ENCODE measurements at regions not wholly inside any gene's neighbourhood (a gene's known extent, or its start where the extent isn't known, plus 50 kb on each side); places are given as distances from the start of the nearest gene placed in this dataset.

DNA sequence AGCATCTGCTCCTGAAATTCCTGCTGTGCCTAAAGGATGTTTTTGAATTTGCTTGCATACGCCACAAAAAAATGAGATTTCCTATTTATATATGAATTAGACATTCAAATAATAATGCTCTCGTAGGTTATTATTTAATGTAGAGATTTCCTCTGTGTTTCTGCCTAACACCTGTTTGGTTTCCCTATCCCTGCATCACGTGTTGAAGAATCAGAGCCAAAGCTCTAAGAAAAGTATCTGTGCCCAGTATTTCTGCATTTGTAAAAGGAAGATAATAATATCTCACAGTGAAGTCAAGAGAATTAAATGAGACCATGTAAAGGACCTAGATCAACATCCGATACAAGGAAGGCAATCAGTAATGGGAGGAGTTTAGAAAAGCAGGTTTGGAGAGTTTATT, 179.5 kb downstream of the HNRNPD start:
- Histone ChIP-seq H2BK5ac (ENCODE audit: low read length) (no peak overlapping the region), H3K4me1 (ENCODE audit: control insufficient read depth, low read depth, low read length) (no peaks in the 10 kb centered on the region), H3K79me1 (ENCODE audit: low read length) (no peaks in the 10 kb centered on the region), H3K23ac (ENCODE audit: low read length) (no peak overlapping the region), H3K79me2 (ENCODE audit: control insufficient read depth, insufficient read depth, low read length) (no peaks in the 10 kb centered on the region), H3K18ac (ENCODE audit: low read length) (no peak overlapping the region), H4K5ac (ENCODE audit: low read length) (no peak overlapping the region), H4K8ac (ENCODE audit: low read depth, low read length) (no peak overlapping the region), H3K36me3 (ENCODE audit: control insufficient read depth, insufficient read depth, low read length) (no peaks in the 10 kb centered on the region), H3K56ac (ENCODE audit: low read length) (no peak overlapping the region), H2BK120ac (ENCODE audit: low read depth, low read length) (no peak overlapping the region), H2AK5ac (ENCODE audit: low read length) (no peak overlapping the region), H3K4ac (ENCODE audit: low read depth, low read length) (no peak overlapping the region), H3K9ac (ENCODE audit: low read length) (no peak overlapping the region), H2BK15ac (replicated peaks; ENCODE audit: low read depth) (no peak overlapping the region), H3K4me3 (ENCODE audit: low read length) (no peak overlapping the region), H3K27ac (ENCODE audit: low read depth, low read length) (no peak overlapping the region), H3K4me2 (ENCODE audit: low read length) (no peak overlapping the region), H3K27me3 (ENCODE audit: insufficient read depth, low read length, poor library complexity) (no peaks in the 10 kb centered on the region)
- WGBS (ENCODE audit: extremely low coverage, insufficient coverage, low lambda C conversion rate) = no CpG with 5 or more reads among the region's 4 CpGs
- no peak for DNase-seq

DNA sequence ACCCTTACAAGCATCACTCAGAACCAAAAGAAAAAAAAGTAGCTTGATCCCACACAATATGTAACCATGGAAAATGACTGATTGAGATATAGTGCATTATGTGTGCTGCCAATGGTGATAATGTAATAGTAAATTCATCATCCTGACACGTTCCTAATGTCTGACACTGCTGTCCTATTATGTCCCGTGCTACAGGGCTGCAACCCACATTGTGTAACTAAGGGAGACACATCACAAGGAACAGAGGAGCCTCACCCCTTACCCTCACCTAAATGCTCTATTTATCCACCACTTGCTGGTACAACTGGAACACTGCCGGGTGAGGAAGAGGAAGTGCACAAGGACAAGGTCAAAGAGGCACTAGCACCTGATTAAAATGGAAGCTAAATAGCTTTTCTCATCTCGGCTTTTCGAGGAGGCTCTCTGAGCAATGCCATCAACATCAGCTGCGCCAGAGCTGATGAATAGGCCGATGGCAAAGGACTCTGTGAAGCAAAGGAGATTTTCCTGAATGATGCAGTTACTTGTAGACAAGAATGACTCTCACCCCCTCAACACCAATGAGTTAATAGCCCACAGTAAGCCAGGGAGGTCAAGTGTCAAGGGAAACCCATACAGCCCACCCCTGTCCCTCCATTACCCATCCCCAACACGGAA, 181.6 kb downstream of the HNRNPD start:
- Histone ChIP-seq H3K23ac (ENCODE audit: low read length) (no peak overlapping the region), H3K4me1 (ENCODE audit: control insufficient read depth, low read depth, low read length) (no peaks in the 10 kb centered on the region), H2BK15ac (replicated peaks; ENCODE audit: low read depth) (no peak overlapping the region), H2BK5ac (ENCODE audit: low read length) (no peak overlapping the region), H3K4me2 (ENCODE audit: low read length) (no peak overlapping the region), H3K18ac (ENCODE audit: low read length) (no peak overlapping the region), H3K79me2 (ENCODE audit: control insufficient read depth, insufficient read depth, low read length) (no peaks in the 10 kb centered on the region), H3K79me1 (ENCODE audit: low read length) (no peaks in the 10 kb centered on the region), H2AK5ac (ENCODE audit: low read length) (no peak overlapping the region), H2BK120ac (ENCODE audit: low read depth, low read length) (no peak overlapping the region), H3K27ac (ENCODE audit: low read depth, low read length) (no peak overlapping the region), H3K9ac (ENCODE audit: low read length) (no peak overlapping the region), H3K27me3 (ENCODE audit: insufficient read depth, low read length, poor library complexity) (no peaks in the 10 kb centered on the region), H3K36me3 (ENCODE audit: control insufficient read depth, insufficient read depth, low read length) (no peaks in the 10 kb centered on the region), H4K8ac (ENCODE audit: low read depth, low read length) (no peak overlapping the region), H3K4ac (ENCODE audit: low read depth, low read length) (no peak overlapping the region), H3K56ac (ENCODE audit: low read length) (no peak overlapping the region), H4K5ac (ENCODE audit: low read length) (no peak overlapping the region), H3K4me3 (ENCODE audit: low read length) (no peak overlapping the region)
- no CpG with 5 or more reads among the region's 8 CpGs for WGBS (ENCODE audit: extremely low coverage, insufficient coverage, low lambda C conversion rate)
- no peak for DNase-seq

DNA sequence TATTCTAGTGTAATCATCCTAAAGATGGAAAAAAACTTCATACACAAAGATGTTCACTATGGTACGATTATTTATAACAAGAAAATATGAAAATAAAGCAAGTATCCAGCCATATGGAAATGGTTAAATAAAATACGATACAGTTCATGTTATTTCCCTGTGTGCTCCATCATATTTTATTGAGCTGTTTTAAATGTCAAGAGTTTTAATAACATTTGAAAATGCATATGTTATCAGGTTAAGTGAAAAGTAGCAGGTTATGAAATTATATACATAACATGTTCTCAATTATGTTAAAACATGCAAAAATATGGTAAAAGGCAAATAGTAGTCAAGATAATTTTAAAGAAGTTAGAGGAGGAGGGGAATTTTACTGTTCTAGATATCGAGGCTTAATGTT, 192.0 kb downstream of the HNRNPD start:
- Histone ChIP-seq H2BK5ac (ENCODE audit: low read length) (no peak overlapping the region), H3K36me3 (ENCODE audit: control insufficient read depth, insufficient read depth, low read length) (no peaks in the 10 kb centered on the region), H2BK15ac (replicated peaks; ENCODE audit: low read depth) (no peak overlapping the region), H3K27me3 (ENCODE audit: insufficient read depth, low read length, poor library complexity) (no peaks in the 10 kb centered on the region), H3K9ac (ENCODE audit: low read length) (no peak overlapping the region), H3K4me2 (ENCODE audit: low read length) (no peak overlapping the region), H3K79me1 (ENCODE audit: low read length) (no peaks in the 10 kb centered on the region), H3K18ac (ENCODE audit: low read length) (no peak overlapping the region), H3K79me2 (ENCODE audit: control insufficient read depth, insufficient read depth, low read length) (no peaks in the 10 kb centered on the region), H3K4me1 (ENCODE audit: control insufficient read depth, low read depth, low read length) (no peaks in the 10 kb centered on the region), H4K8ac (ENCODE audit: low read depth, low read length) (no peak overlapping the region), H3K27ac (ENCODE audit: low read depth, low read length) (no peak overlapping the region), H4K5ac (ENCODE audit: low read length) (no peak overlapping the region), H3K23ac (ENCODE audit: low read length) (no peak overlapping the region), H3K4me3 (ENCODE audit: low read length) (no peak overlapping the region), H2AK5ac (ENCODE audit: low read length) (no peak overlapping the region), H3K4ac (ENCODE audit: low read depth, low read length) (no peak overlapping the region), H3K56ac (ENCODE audit: low read length) (no peak overlapping the region), H2BK120ac (ENCODE audit: low read depth, low read length) (no peak overlapping the region)
- no peak for DNase-seq
- WGBS (ENCODE audit: extremely low coverage, insufficient coverage, low lambda C conversion rate) = 100% methylated on average over 1 of the region's 3 CpGs

DNA sequence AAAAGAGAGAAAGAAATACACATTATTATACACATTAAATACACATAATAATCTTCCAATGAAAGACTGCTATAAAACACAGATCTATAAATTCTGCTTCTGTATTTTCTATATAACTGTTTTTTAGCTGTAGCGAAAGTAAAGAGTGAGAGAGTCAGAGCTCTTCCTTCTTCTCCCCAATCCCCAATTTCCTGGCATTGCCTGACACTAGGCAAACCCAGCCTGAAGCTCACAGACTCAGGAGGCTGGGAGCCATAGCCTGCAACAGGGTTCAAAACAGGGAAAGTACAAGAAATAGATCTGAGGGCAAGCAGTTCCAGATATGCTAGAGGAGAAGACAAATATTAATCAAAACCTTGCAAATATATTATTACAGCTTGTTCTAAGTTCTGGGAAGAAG, 201.6 kb downstream of the HNRNPD start:
- no peak overlapping the region for H3K9ac ChIP-seq (ENCODE audit: low read length)
- no peak for DNase-seq
- H2BK120ac ChIP-seq (ENCODE audit: low read depth, low read length) = no peak overlapping the region
- H3K18ac ChIP-seq (ENCODE audit: low read length) = no peak overlapping the region
- no peak overlapping the region for H4K5ac ChIP-seq (ENCODE audit: low read length)
- H3K23ac ChIP-seq (ENCODE audit: low read length) = no peak overlapping the region
- no peak overlapping the region for H3K4ac ChIP-seq (ENCODE audit: low read depth, low read length)
- WGBS (ENCODE audit: extremely low coverage, insufficient coverage, low lambda C conversion rate) = no CpG with 5 or more reads among the region's 1 CpG
- H3K27me3 ChIP-seq (ENCODE audit: insufficient read depth, low read length, poor library complexity) = no peaks in the 10 kb centered on the region
- H3K56ac ChIP-seq (ENCODE audit: low read length) = no peak overlapping the region
- H3K36me3 ChIP-seq (ENCODE audit: control insufficient read depth, insufficient read depth, low read length) = no peaks in the 10 kb centered on the region
- H3K4me2 ChIP-seq (ENCODE audit: low read length) = no peak overlapping the region
- no peaks in the 10 kb centered on the region for H3K4me1 ChIP-seq (ENCODE audit: control insufficient read depth, low read depth, low read length)
- no peak overlapping the region for H2AK5ac ChIP-seq (ENCODE audit: low read length)
- H2BK15ac ChIP-seq (replicated peaks; ENCODE audit: low read depth) = no peak overlapping the region
- no peak overlapping the region for H4K8ac ChIP-seq (ENCODE audit: low read depth, low read length)
- H3K79me1 ChIP-seq (ENCODE audit: low read length) = no peaks in the 10 kb centered on the region
- H3K4me3 ChIP-seq (ENCODE audit: low read length) = no peak overlapping the region
- H3K79me2 ChIP-seq (ENCODE audit: control insufficient read depth, insufficient read depth, low read length) = no peaks in the 10 kb centered on the region
- H2BK5ac ChIP-seq (ENCODE audit: low read length) = no peak overlapping the region
- no peak overlapping the region for H3K27ac ChIP-seq (ENCODE audit: low read depth, low read length)

DNA sequence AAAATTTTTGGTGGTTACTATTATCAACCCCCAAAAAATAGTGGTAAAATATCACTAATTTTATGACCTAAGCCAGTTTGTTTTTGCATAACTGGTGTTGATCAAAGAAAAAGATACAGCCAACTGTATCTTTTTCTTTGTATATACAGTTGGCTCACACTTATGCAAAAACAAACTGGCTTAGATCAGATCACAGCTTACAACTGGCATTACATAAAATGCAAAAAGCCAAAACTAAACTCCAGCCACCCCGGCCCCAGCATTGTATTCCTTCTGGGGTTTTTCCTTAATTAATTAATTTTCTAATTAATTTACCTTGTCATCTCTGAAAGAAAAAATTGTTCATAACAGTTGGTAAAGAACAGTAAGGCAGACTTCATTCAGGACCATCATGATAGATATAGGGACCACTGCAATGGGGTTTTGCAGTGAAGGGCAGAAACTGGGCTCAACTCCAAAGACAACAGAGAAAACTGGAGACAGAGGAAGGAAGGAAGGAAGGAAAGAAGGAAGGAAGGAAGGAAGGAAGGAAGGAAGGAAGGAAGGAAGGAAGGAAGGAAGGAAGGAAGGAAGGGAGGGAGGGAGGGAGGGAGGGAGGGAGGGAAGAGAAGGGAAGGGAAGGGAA, 202.1 kb downstream of the HNRNPD start:
- WGBS (ENCODE audit: extremely low coverage, insufficient coverage, low lambda C conversion rate) = no CpG with 5 or more reads among the region's 1 CpG
- no peak overlapping the region for H2BK5ac ChIP-seq (ENCODE audit: low read length)
- H3K79me2 ChIP-seq (ENCODE audit: control insufficient read depth, insufficient read depth, low read length) = no peaks in the 10 kb centered on the region
- no peak overlapping the region for H2AK5ac ChIP-seq (ENCODE audit: low read length)
- no peak overlapping the region for H3K9ac ChIP-seq (ENCODE audit: low read length)
- H4K5ac ChIP-seq (ENCODE audit: low read length) = no peak overlapping the region
- H3K4me1 ChIP-seq (ENCODE audit: control insufficient read depth, low read depth, low read length) = no peaks in the 10 kb centered on the region
- no peak overlapping the region for H3K4me2 ChIP-seq (ENCODE audit: low read length)
- H4K8ac ChIP-seq (ENCODE audit: low read depth, low read length) = no peak overlapping the region
- H3K56ac ChIP-seq (ENCODE audit: low read length) = no peak overlapping the region
- DNase-seq = no peak
- H3K27ac ChIP-seq (ENCODE audit: low read depth, low read length) = no peak overlapping the region
- no peak overlapping the region for H3K18ac ChIP-seq (ENCODE audit: low read length)
- H3K36me3 ChIP-seq (ENCODE audit: control insufficient read depth, insufficient read depth, low read length) = no peaks in the 10 kb centered on the region
- no peak overlapping the region for H3K4me3 ChIP-seq (ENCODE audit: low read length)
- no peak overlapping the region for H2BK120ac ChIP-seq (ENCODE audit: low read depth, low read length)
- H3K79me1 ChIP-seq (ENCODE audit: low read length) = no peaks in the 10 kb centered on the region
- no peak overlapping the region for H3K4ac ChIP-seq (ENCODE audit: low read depth, low read length)
- no peak overlapping the region for H3K23ac ChIP-seq (ENCODE audit: low read length)
- H2BK15ac ChIP-seq (replicated peaks; ENCODE audit: low read depth) = no peak overlapping the region
- H3K27me3 ChIP-seq (ENCODE audit: insufficient read depth, low read length, poor library complexity) = no peaks in the 10 kb centered on the region

DNA sequence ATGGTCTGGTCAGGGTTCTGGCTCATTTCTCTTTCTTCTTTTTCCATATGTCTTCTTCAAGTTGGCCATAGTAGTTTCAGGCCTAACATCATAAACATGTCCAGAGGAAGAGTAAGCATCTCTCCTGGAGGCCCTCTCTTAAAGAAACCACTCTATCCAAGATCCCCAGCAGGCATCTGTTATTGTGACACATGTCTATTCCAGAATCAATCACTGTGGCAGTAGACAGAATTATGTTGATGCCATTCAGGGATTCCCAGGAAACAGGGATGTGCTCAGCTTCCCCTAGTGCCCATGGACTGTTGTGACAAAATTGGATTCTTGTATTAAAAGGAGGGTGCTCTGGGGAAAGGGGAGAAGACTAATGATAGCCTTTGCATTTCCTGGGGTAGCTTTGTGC, 224.0 kb downstream of the HNRNPD start:
- Histone ChIP-seq H3K18ac (ENCODE audit: low read length) (no peak overlapping the region), H2BK120ac (ENCODE audit: low read depth, low read length) (no peak overlapping the region), H3K9ac (ENCODE audit: low read length) (no peak overlapping the region), H4K5ac (ENCODE audit: low read length) (no peak overlapping the region), H3K79me1 (ENCODE audit: low read length) (no peaks in the 10 kb centered on the region), H2BK5ac (ENCODE audit: low read length) (no peak overlapping the region), H3K4ac (ENCODE audit: low read depth, low read length) (no peak overlapping the region), H3K23ac (ENCODE audit: low read length) (no peak overlapping the region), H3K79me2 (ENCODE audit: control insufficient read depth, insufficient read depth, low read length) (no peaks in the 10 kb centered on the region), H4K8ac (ENCODE audit: low read depth, low read length) (no peak overlapping the region), H3K36me3 (ENCODE audit: control insufficient read depth, insufficient read depth, low read length) (no peaks in the 10 kb centered on the region), H2BK15ac (replicated peaks; ENCODE audit: low read depth) (no peak overlapping the region), H3K27ac (ENCODE audit: low read depth, low read length) (no peak overlapping the region), H2AK5ac (ENCODE audit: low read length) (no peak overlapping the region), H3K4me3 (ENCODE audit: low read length) (no peak overlapping the region), H3K4me1 (ENCODE audit: control insufficient read depth, low read depth, low read length) (no peaks in the 10 kb centered on the region), H3K27me3 (ENCODE audit: insufficient read depth, low read length, poor library complexity) (no peaks in the 10 kb centered on the region), H3K4me2 (ENCODE audit: low read length) (no peak overlapping the region), H3K56ac (ENCODE audit: low read length) (no peak overlapping the region)
- DNase-seq = no peak

Data from mesendoderm (in vitro differentiated cells).